ENCODE measurements at regions not wholly inside any gene's neighbourhood (a gene's known extent, or its start where the extent isn't known, plus 50 kb on each side); places are given as distances from the start of the nearest gene placed in this dataset.
"Not testable (repeated sequence)": the region's sequence is repeated elsewhere in the genome, so short reads cannot be mapped to it uniquely, and the experiment has no call there.

DNA sequence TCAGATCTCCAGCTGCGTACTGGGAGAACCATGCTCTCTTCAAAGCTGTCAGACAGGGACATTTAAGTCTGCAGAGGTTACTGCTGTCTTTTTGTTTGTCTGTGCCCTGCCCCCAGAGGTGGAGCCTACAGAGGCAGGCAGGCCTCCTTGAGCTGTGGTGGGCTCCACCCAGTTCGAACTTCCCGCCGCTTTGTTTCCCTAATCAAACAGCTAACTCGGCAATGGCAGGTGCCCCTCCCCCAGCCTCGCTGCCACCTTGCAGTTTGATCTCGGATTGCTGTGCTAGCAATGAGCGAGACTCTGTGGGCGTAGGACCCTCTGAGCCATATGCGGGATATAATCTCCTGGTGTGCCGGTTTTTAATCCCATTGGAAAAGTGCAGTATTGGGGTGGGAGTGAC lies 387.1 kb downstream of the MLLT3 start:
- TF ChIP-seq, protein P1, sequence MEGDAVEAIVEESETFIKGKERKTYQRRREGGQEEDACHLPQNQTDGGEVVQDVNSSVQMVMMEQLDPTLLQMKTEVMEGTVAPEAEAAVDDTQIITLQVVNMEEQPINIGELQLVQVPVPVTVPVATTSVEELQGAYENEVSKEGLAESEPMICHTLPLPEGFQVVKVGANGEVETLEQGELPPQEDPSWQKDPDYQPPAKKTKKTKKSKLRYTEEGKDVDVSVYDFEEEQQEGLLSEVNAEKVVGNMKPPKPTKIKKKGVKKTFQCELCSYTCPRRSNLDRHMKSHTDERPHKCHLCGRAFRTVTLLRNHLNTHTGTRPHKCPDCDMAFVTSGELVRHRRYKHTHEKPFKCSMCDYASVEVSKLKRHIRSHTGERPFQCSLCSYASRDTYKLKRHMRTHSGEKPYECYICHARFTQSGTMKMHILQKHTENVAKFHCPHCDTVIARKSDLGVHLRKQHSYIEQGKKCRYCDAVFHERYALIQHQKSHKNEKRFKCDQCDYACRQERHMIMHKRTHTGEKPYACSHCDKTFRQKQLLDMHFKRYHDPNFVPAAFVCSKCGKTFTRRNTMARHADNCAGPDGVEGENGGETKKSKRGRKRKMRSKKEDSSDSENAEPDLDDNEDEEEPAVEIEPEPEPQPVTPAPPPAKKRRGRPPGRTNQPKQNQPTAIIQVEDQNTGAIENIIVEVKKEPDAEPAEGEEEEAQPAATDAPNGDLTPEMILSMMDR (conservative IDR thresholded peaks at IDR 0.05), result not testable (repeated sequence)
- not testable (repeated sequence) for TF ChIP-seq ZFX (IDR thresholded peaks at IDR 0.05)

Measured in C4-2B (cell line).